ENCODE measurements at regions not wholly inside any gene's neighbourhood (a gene's known extent, or its start where the extent isn't known, plus 50 kb on each side); places are given as distances from the start of the nearest gene placed in this dataset.

DNA sequence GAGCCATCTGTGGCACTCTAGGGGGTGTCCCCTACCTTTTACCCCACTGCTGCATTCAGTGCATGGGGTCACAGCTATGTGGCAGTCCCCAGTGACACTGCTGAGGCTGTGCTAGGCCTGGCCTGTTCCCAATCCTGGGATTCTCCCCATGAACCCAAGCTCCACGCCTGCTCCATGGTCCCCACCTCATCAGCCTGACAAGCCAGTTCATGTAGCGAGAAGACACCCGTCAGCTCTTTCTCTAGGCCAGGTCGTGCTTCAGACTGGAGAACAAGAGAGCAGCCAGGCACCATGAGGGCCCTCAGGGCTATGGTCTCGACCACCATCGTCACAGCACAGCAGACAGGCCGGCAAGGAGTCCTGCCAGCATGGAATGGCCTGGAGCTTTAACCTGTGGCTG lies 72.8 kb upstream of the PRR20G start:
- Histone ChIP-seq H3K27me3 (no peaks in the 10 kb centered on the region), H3K27ac (no peak overlapping the region), H3K4me3 (no peak overlapping the region), H3K4me1 (no peaks in the 10 kb centered on the region), H3K9me3 (peaks cover 0 to 38% (median 0%) of the 10 kb centered on the region in 4 donors), H3K36me3 (no peaks in the 10 kb centered on the region)
- WGBS, 2 donors: 87 to 91% methylated on average over 7 of the region's 7 CpGs
- TF ChIP-seq EP300 (IDR thresholded peaks at IDR 0.05) (no peak), POLR2A (IDR thresholded peaks at IDR 0.05) (no peak), CTCF (IDR thresholded peaks at IDR 0.05) (no peak)
- DNase-seq (ENCODE audit: low spot score in 2 of 2): no peak

GRCh38 chr3:127358641-127359040 lies 70.8 kb upstream of the PRR20G start:
- Histone ChIP-seq H3K9me3 (peaks cover 0 to 34% (median 0%) of the 10 kb centered on the region in 4 donors), H3K4me3 (no peak overlapping the region), H3K27ac (no peak overlapping the region), H3K36me3 (no peaks in the 10 kb centered on the region), H3K4me1 (no peaks in the 10 kb centered on the region), H3K27me3 (no peaks in the 10 kb centered on the region)
- DNase-seq (ENCODE audit: low spot score in 2 of 2): no peak
- TF ChIP-seq POLR2A (IDR thresholded peaks at IDR 0.05) (no peak), EP300 (IDR thresholded peaks at IDR 0.05) (no peak), CTCF (IDR thresholded peaks at IDR 0.05) (no peak)
- WGBS, 2 donors: 69 to 78% methylated on average over 6 of the region's 6 CpGs

- Histone ChIP-seq H3K36me3 (no peaks in the 10 kb centered on the region), H3K4me3 (no peak overlapping the region), H3K4me1 (no peaks in the 10 kb centered on the region), H3K9me3 (peaks cover 0 to 23% (median 0%) of the 10 kb centered on the region in 4 donors), H3K27ac (no peak overlapping the region), H3K27me3 (no peaks in the 10 kb centered on the region)
- no peak for TF ChIP-seq EP300 (IDR thresholded peaks at IDR 0.05)
- no peak for TF ChIP-seq CTCF (IDR thresholded peaks at IDR 0.05)
- no peak for TF ChIP-seq POLR2A (IDR thresholded peaks at IDR 0.05)
- no peak for DNase-seq (ENCODE audit: low spot score in 2 of 2)
- 49 to 76% methylated on average over 2 of the region's 2 CpGs for WGBS, 2 donors
Measured at GRCh38 chr3:127356381-127356780, 68.5 kb upstream of the PRR20G start.

- H3K27me3 ChIP-seq: no peaks in the 10 kb centered on the region
- H3K36me3 ChIP-seq: no peaks in the 10 kb centered on the region
- WGBS, 2 donors: 37 to 41% methylated on average over 3 of the region's 3 CpGs
- TF ChIP-seq EP300 (IDR thresholded peaks at IDR 0.05) (no peak), CTCF (IDR thresholded peaks at IDR 0.05) (no peak), POLR2A (IDR thresholded peaks at IDR 0.05) (no peak)
- H3K9me3 ChIP-seq: peaks cover 0 to 16% (median 0%) of the 10 kb centered on the region in 4 donors
- DNase-seq (ENCODE audit: low spot score in 2 of 2): no peak
- no peak overlapping the region for H3K4me3 ChIP-seq
- H3K4me1 ChIP-seq: no peaks in the 10 kb centered on the region
- H3K27ac ChIP-seq: no peak overlapping the region
Measured at GRCh38 chr3:127354761-127355160, 66.9 kb upstream of the PRR20G start.

DNA sequence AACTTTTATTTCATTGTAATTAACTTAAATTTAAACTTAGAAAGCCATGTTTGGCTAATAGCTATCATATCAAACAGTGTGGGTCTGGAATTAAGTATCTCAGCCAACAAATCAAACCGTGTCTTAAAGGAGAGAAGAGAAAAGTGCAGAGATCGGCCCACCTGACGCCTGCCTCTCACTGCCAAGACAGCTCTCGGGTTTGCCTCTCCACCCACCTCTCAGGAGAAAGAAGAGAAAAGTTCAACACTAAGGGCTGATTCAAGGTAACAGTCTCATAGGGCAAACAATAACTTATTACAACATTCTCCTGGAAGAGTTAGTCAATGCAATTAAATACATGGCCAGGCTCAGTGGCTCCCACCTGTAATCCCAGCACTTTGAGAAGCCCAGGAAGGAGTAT lies 64.8 kb upstream of the PRR20G start:
- WGBS, 2 donors: 66 to 78% methylated on average over 4 of the region's 4 CpGs
- no peak for DNase-seq (ENCODE audit: low spot score in 2 of 2)
- TF ChIP-seq EP300 (IDR thresholded peaks at IDR 0.05) (no peak), POLR2A (IDR thresholded peaks at IDR 0.05) (no peak), CTCF (IDR thresholded peaks at IDR 0.05) (no peak)
- Histone ChIP-seq H3K27me3 (no peaks in the 10 kb centered on the region), H3K27ac (no peak overlapping the region), H3K36me3 (no peaks in the 10 kb centered on the region), H3K9me3 (peaks cover 0 to 15% (median 0%) of the 10 kb centered on the region in 4 donors), H3K4me1 (no peaks in the 10 kb centered on the region), H3K4me3 (no peak overlapping the region)
